Breast epithelium (tissue), 3 donors: ENCODE measurements at regions not wholly inside any gene's neighbourhood (a gene's known extent, or its start where the extent isn't known, plus 50 kb on each side); places are given as distances from the start of the nearest gene placed in this dataset.

Experiments
- CTCF ChIP-seq, 3 donors: fragments of 450-650 bp; IDR thresholded peaks; one replicate each; pipeline ENCODE4 v1.5.1; 2016 to 2017; ENCODE audit warnings: antibody characterized with exemption in 3 of 3, mild to moderate bottlenecking in 3 of 3, moderate library complexity in 3 of 3
- POLR2A ChIP-seq: fragments of 450-650 bp; IDR thresholded peaks from one replicate; pipeline ENCODE4 v1.6.1; 2016; ENCODE audit warnings: antibody characterized with exemption, mild to moderate bottlenecking, moderate library complexity
- POLR2AphosphoS5 ChIP-seq, 3 donors: sonication (generic); formaldehyde crosslinking; IDR thresholded peaks; one replicate each; pipeline ENCODE4 v1.6.1; 2017; ENCODE audit warnings: antibody characterized with exemption in 3 of 3

- TF ChIP-seq CTCF (IDR thresholded peaks at IDR 0.05) (no peak), POLR2A (no peak), POLR2AphosphoS5 (IDR thresholded peaks at IDR 0.05) (no peak)
Observed at GRCh38 chr2:144281476-144281875, 238.4 kb downstream of the ZEB2 start.
